HG02884 (cell line): ENCODE measurements at regions not wholly inside any gene's neighbourhood (a gene's known extent, or its start where the extent isn't known, plus 50 kb on each side); places are given as distances from the start of the nearest gene placed in this dataset.
A peak's percentile ranks its signal among the peaks of the same experiment; 100 is the strongest.

ENCODE experiments used
- ATAC-seq: cut with Tn5 transposase; IDR thresholded peaks from one replicate; pipeline ENCODE4 v1.9.1; 2021; ENCODE audit warnings: mild to moderate bottlenecking, moderate library complexity; ENCODE audit not compliant: unreplicated experiment

- no peak for ATAC-seq
These were observed 210.9 kb downstream of the ESM1 start for GRCh38 chr5:54774281-54775170.

GRCh38 chr5:54772684-54773083 lies 212.7 kb downstream of the ESM1 start:
- peak; percentile 74 for ATAC-seq

GRCh38 chr5:54772231-54772630 lies 213.2 kb downstream of the ESM1 start:
- ATAC-seq: no peak

GRCh38 chr5:54769746-54770145 lies 215.6 kb downstream of the ESM1 start:
- no peak for ATAC-seq

GRCh38 chr5:54769072-54769471 lies 216.3 kb downstream of the ESM1 start:
- no peak for ATAC-seq

- no peak for ATAC-seq
These were observed 218.6 kb downstream of the ESM1 start for GRCh38 chr5:54766748-54767147.

GRCh38 chr5:54765165-54766028 lies 220.0 kb downstream of the ESM1 start:
- no peak for ATAC-seq

- ATAC-seq: no peak
These were observed 221.0 kb downstream of the ESM1 start for GRCh38 chr5:54764102-54765090.

- ATAC-seq: no peak
These were observed 224.1 kb downstream of the ESM1 start for GRCh38 chr5:54761213-54761701.

- no peak for ATAC-seq
These were observed 225.0 kb downstream of the ESM1 start for GRCh38 chr5:54760182-54760935.

GRCh38 chr5:54758038-54758437 lies 227.4 kb downstream of the ESM1 start:
- ATAC-seq: no peak

- ATAC-seq: no peak
These were observed 227.9 kb downstream of the ESM1 start for GRCh38 chr5:54757541-54757940.

GRCh38 chr5:54756796-54757402 lies 228.5 kb downstream of the ESM1 start:
- no peak for ATAC-seq

- ATAC-seq: no peak
These were observed 229.1 kb downstream of the ESM1 start for GRCh38 chr5:54756301-54756700.

- no peak for ATAC-seq
These were observed 230.5 kb downstream of the ESM1 start for GRCh38 chr5:54754878-54755277.

- ATAC-seq: no peak
These were observed 231.0 kb downstream of the ESM1 start for GRCh38 chr5:54754420-54754819.

- ATAC-seq: no peak
These were observed 231.6 kb downstream of the ESM1 start for GRCh38 chr5:54753753-54754152.

GRCh38 chr5:54753034-54753433 lies 232.4 kb downstream of the ESM1 start:
- ATAC-seq: peak; percentile 94

GRCh38 chr5:54748527-54748926 lies 231.0 kb downstream of the SNX18 start:
- no peak for ATAC-seq
